ENCODE measurements at regions not wholly inside any gene's neighbourhood (a gene's known extent, or its start where the extent isn't known, plus 50 kb on each side); places are given as distances from the start of the nearest gene placed in this dataset.
"Not testable (repeated sequence)": the region's sequence is repeated elsewhere in the genome, so short reads cannot be mapped to it uniquely, and the experiment has no call there.

GRCh38 chr20:12737497-12737896 lies 271.3 kb upstream of the SPTLC3 start:
- H3K27ac ChIP-seq, result no peak overlapping the region
- CTCF ChIA-PET, result no interaction called here
- DNase-seq (ENCODE audit: low spot score), result no peak
- POLR2A ChIA-PET (ENCODE audit: low non-redundant PET), result no interaction called here
- TF ChIP-seq CTCF (conservative IDR thresholded peaks at IDR 0.05; ENCODE audit: low read depth), result no peak

GRCh38 chr20:12737900-12738299 lies 270.9 kb upstream of the SPTLC3 start:
- ChIA-PET POLR2A (ENCODE audit: low non-redundant PET) (no interaction called here), CTCF (no interaction called here)
- no peak for TF ChIP-seq CTCF (conservative IDR thresholded peaks at IDR 0.05; ENCODE audit: low read depth)
- H3K27ac ChIP-seq, result no peak overlapping the region
- no peak for DNase-seq (ENCODE audit: low spot score)

GRCh38 chr20:12740647-12741046 lies 268.1 kb upstream of the SPTLC3 start:
- POLR2A ChIA-PET (ENCODE audit: low non-redundant PET), result no interaction called here
- CTCF ChIA-PET, result no interaction called here
- DNase-seq (ENCODE audit: low spot score), result no peak
- no peak overlapping the region for H3K27ac ChIP-seq
- TF ChIP-seq CTCF (conservative IDR thresholded peaks at IDR 0.05; ENCODE audit: low read depth), result no peak

- DNase-seq (ENCODE audit: low spot score), result no peak
Measured at GRCh38 chr20:12744037-12744436, 264.7 kb upstream of the SPTLC3 start.

GRCh38 chr20:12748359-12748994 lies 260.3 kb upstream of the SPTLC3 start:
- DNase-seq (ENCODE audit: low spot score), result no peak
- no peak overlapping the region for H3K27ac ChIP-seq
- ChIA-PET POLR2A (ENCODE audit: low non-redundant PET) (no interaction called here), CTCF (no interaction called here)
- TF ChIP-seq CTCF (conservative IDR thresholded peaks at IDR 0.05; ENCODE audit: low read depth), result no peak

More at GRCh38 chr20:12744037-12744436, 264.7 kb upstream of the SPTLC3 start:
- CTCF ChIA-PET, result interaction anchor here (0.7 kb wide), 2 partner anchors 116 to 832 kb away, joined by 3 read pairs; no protein-coding TSS in a partner anchor
- no peak overlapping the region for H3K27ac ChIP-seq
- no peak for TF ChIP-seq CTCF (conservative IDR thresholded peaks at IDR 0.05; ENCODE audit: low read depth)
- POLR2A ChIA-PET (ENCODE audit: low non-redundant PET), result no interaction called here

GRCh38 chr20:12750221-12750620 lies 258.6 kb upstream of the SPTLC3 start:
- POLR2A ChIA-PET (ENCODE audit: low non-redundant PET), result no interaction called here
- CTCF ChIA-PET, result no interaction called here
- no peak for DNase-seq (ENCODE audit: low spot score)
- no peak for TF ChIP-seq CTCF (conservative IDR thresholded peaks at IDR 0.05; ENCODE audit: low read depth)
- no peak overlapping the region for H3K27ac ChIP-seq

GRCh38 chr20:12752900-12753693 lies 255.7 kb upstream of the SPTLC3 start:
- H3K27ac ChIP-seq; DNase-seq (ENCODE audit: low spot score); POLR2A ChIA-PET (ENCODE audit: low non-redundant PET): not testable (repeated sequence)
- CTCF ChIA-PET, result interaction anchor here (0.6 kb wide), 1 partner anchor 32 kb away, joined by 4 read pairs; no protein-coding TSS in a partner anchor

- H3K27ac ChIP-seq; DNase-seq (ENCODE audit: low spot score); POLR2A ChIA-PET (ENCODE audit: low non-redundant PET); CTCF ChIA-PET: not testable (repeated sequence)
Measured at GRCh38 chr20:12753742-12754141, 255.0 kb upstream of the SPTLC3 start.

- POLR2A ChIA-PET (ENCODE audit: low non-redundant PET); H3K27ac ChIP-seq; DNase-seq (ENCODE audit: low spot score); CTCF ChIA-PET: not testable (repeated sequence)
Measured at GRCh38 chr20:12759493-12759892, 249.3 kb upstream of the SPTLC3 start.
